GM18951 (cell line): ENCODE measurements at regions not wholly inside any gene's neighbourhood (a gene's known extent, or its start where the extent isn't known, plus 50 kb on each side); places are given as distances from the start of the nearest gene placed in this dataset.

ENCODE experiments used
- POLR2A ChIP-seq: IDR thresholded peaks from 4 replicates; pipeline ENCODE4 v1.6.1; 2011; ENCODE audit warnings: mild to moderate bottlenecking; ENCODE audit not compliant: insufficient read length, insufficient read depth; ENCODE audit errors: extremely low read depth
- in situ Hi-C: fragments of 300-500 bp; cut with MboI; formaldehyde crosslinking; loops from one replicate; pipeline ENCODE4 v1.12.0; 2022; ENCODE audit warnings: low sequenced_read_pairs, mixed read lengths, inconsistent platforms; ENCODE audit not compliant: unreplicated experiment

GRCh38 chr16:79331066-79331465 lies 269.5 kb downstream of the MAF start:
- TF ChIP-seq POLR2A: no peak

GRCh38 chr16:79329967-79330366 lies 270.6 kb downstream of the MAF start:
- no peak for TF ChIP-seq POLR2A
- in situ Hi-C loops: no loop called here

More at GRCh38 chr16:79331066-79331465, 269.5 kb downstream of the MAF start:
- in situ Hi-C loops: no loop called here

GRCh38 chr16:79329166-79329521 lies 271.4 kb downstream of the MAF start:
- in situ Hi-C loops: no loop called here
- no peak for TF ChIP-seq POLR2A

DNA sequence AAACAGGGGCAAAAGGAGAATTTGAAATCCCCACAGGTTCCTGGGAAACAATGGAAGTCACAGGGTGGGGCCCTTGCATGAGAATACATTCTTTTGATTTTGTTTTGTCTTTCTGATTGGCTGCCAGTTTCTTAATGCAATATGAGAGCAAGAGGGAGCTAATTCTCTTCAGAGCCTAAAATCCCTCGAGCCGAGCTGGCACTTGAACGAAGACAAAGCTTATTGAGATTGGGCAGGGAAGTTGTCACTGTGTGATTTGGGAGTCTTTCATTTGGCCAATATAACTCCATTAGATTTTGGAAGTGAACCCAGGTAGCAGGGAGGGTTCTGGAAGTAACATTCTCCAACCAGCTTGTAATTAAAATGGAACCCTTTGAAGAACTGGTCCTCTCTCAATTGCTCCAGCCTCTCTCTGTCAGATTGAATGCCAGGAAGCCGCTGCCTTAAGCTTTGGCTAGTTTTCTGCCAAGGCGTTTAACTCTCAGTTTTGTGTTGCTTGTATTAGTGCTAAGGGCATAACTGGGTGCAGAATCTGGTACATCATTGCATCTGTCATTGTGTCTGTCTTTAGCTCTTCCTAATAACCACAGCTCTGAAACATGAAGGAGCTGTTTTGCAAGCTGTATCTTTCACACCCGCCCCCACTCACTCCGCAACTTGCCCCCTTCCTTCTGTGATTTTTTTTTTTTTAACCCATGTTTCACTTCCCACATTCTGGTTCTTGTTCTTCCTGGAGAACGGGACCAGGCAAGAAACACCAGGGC lies 272.0 kb downstream of the MAF start:
- in situ Hi-C loops: no loop called here
- no peak for TF ChIP-seq POLR2A

GRCh38 chr16:79327836-79328235 lies 272.7 kb downstream of the MAF start:
- in situ Hi-C loops: no loop called here
- no peak for TF ChIP-seq POLR2A

DNA sequence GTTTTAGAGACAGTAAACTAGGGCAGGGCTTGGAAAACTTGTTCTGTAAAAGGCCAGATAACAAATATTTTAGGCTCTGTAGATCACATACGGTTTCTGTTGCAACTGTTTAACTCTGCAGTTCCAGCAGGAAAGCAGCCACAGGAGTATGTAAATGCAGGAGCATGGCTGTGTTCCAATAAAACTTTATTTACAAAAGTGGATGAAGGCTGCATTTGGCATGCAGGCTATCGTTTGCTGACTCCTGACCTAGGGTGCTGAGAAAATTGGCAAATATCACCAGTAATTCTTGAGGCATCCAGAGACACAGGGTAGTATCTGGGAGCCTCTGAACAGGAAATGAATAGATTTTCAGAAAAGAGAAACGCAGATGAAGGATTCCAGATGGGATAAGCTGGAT lies 274.0 kb downstream of the MAF start:
- in situ Hi-C loops: no loop called here
- no peak for TF ChIP-seq POLR2A

GRCh38 chr16:79325226-79325945 lies 275.2 kb downstream of the MAF start:
- no peak for TF ChIP-seq POLR2A
- in situ Hi-C loops: no loop called here

- in situ Hi-C loops: no loop called here
- TF ChIP-seq POLR2A: no peak
Measured at GRCh38 chr16:79320956-79321355, 279.6 kb downstream of the MAF start.

DNA sequence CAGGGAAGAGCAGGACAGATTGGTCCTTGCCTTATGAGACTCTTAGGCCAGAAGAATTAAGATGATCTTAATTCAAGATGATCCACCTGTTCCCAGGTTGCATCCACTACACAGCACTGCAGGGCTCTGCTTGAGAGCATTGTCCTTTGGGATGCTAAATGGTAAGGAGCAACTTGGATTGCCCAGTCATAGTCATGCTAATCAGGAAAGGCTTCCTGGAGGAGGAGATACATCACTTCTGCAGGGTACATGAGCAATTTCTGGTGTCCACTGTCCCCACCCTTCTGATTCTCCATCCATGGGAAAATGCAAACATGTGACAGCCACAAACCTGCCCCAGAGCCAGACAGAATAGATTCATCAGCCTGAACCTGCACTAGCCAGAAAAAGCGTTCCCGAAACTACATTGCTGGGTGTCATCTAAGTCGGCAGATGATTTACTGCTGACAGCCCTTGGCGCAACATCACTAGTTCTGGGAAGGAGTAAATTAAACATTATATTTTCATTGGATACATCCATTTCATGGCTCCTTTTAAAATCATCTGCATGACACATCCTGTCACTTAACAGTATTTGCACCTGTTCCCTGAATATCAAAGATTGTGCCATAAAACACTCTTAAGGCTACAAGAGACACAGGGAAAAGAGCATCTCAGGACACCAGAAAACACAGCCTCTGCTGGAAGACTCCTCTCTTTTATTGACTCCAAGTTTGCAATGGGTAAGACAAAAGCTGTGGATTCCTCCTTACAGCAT lies 282.2 kb downstream of the MAF start:
- TF ChIP-seq POLR2A: no peak
- in situ Hi-C loops: no loop called here

GRCh38 chr16:79317521-79317920 lies 283.0 kb downstream of the MAF start:
- TF ChIP-seq POLR2A: no peak
- in situ Hi-C loops: no loop called here

- in situ Hi-C loops: no loop called here
- no peak for TF ChIP-seq POLR2A
Measured at GRCh38 chr16:79317026-79317425, 283.5 kb downstream of the MAF start.

DNA sequence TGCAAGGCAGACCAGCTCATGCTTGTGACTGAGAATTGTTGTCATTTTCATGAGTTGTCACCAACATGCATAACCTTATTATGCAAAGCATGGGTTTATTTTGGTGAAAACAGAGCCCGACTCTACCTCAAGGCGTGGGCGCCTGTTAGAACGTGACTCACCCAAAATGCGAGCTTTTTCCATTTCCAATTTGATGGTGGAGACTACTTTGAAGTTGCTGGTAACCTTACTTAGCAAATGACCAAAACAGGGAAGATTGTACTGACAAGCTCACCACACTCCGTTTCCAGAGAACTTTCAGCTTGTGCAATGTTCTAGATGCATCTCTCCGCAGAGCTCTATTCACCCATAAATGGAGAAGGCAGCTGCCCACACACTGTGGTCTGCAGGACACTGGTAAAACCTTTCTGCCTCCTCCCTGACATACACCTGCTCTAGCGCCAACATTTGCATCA lies 284.5 kb downstream of the MAF start:
- TF ChIP-seq POLR2A: no peak
- in situ Hi-C loops: no loop called here

GRCh38 chr16:79312502-79312901 lies 288.0 kb downstream of the MAF start:
- in situ Hi-C loops: no loop called here
- no peak for TF ChIP-seq POLR2A
